Right hindlimb (tissue), 1 donor: ENCODE measurements at regions not wholly inside any gene's neighbourhood (a gene's known extent, or its start where the extent isn't known, plus 50 kb on each side); places are given as distances from the start of the nearest gene placed in this dataset.
"Not testable (repeated sequence)": the region's sequence is repeated elsewhere in the genome, so short reads cannot be mapped to it uniquely, and the experiment has no call there.

Experiments
- DNase-seq: peaks from one replicate; pipeline ENCODE4 v3.0.0-alpha.2; 2018

- DNase-seq = no peak
These were observed 134.1 kb downstream of the COX18 start for GRCh38 chr4:72935462-72935861.

DNA sequence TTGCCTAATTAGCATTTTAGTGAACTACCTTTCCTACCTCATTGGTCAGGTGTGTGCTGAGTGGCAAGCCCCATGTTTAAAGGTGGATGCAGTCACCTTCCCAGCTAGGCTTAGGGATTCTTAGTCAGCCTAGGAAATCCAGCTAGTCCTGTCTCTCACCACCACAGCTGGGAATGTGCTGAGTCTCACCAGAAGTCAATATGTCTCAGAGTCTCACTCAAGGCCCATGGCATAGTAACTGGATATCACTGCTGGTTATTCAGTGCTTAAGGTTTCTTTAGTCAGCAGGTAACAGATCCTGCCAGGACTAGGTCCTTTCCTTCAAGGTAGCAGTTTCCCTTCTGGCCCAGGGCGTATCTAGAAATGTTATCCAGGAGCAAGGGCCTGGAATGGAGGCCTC is 136.5 kb downstream of the COX18 start:
- DNase-seq = no peak

GRCh38 chr4:72931346-72931745 is 138.2 kb downstream of the COX18 start:
- no peak for DNase-seq

DNA sequence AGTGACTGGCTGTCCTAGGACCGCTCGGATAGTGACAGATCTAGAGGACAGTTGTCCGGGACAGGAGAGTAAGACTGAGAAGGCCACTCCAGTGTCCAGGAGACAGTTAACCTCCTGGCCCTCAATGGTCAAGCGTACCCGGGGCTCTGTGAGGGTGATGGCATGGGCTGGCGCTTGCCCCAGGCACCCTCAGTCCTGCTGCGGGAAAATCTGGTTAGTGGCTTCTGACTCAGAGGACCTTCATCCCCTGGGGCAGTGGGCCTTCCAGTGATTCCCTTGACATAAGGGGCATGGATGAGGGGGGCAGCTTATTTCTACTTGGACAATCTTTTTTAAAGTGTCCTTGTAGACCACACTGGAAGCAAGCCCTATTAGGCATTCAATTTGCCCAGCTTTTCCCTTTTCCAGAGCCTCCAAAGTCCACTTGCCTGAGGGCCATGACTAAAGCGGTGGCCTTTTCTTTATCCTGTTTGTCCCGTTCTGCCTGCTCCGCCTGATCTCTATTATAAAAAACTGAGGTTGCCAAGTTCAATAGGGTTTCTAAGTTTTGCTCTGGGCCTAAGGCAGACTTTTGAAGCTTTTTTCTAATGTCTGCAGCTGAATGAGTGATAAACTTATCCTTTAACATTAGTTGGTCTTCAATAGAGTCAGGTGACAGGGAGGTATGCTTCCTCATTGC is 139.8 kb downstream of the COX18 start:
- DNase-seq = not testable (repeated sequence)

GRCh38 chr4:72924814-72925213 is 144.7 kb downstream of the COX18 start:
- DNase-seq = no peak

GRCh38 chr4:72919937-72920336 is 149.6 kb downstream of the COX18 start:
- no peak for DNase-seq

DNA sequence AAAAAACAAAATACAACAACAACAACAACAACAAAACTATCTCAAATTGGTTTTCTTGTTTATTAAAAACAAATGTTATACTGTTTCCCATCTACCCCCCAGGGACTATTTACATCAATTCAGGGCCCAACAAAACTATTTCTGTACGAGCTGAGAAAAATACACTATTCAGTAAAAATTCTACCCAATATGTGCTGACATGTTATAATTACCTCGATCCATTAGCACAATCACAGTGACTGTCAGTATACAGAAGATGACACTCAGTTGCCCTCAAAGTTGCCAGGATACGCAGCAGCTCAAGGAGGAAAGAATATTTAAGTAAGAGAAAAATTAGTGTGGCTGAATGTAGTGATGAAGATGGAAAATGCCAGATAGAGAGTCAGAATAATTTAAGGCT is 150.1 kb downstream of the COX18 start:
- DNase-seq = no peak

DNA sequence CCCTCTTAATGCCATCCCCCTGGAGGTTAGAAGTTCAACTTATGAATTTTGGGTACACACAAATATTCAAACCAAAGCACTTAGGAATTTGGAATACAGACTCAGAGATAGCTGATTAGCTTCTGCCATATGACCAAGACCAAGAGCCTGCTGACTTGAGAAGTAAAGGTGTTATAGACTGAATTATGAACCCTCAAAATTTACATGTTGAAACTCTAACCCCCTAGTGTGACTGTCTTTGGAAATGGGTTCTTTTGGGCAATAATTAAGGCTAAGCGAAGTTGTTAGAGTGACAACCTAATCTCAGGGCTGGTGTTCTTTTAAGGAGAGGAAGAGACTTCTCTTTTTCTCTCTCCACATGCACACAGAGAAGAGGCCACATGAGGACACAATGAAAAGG is 151.2 kb downstream of the COX18 start:
- no peak for DNase-seq

DNA sequence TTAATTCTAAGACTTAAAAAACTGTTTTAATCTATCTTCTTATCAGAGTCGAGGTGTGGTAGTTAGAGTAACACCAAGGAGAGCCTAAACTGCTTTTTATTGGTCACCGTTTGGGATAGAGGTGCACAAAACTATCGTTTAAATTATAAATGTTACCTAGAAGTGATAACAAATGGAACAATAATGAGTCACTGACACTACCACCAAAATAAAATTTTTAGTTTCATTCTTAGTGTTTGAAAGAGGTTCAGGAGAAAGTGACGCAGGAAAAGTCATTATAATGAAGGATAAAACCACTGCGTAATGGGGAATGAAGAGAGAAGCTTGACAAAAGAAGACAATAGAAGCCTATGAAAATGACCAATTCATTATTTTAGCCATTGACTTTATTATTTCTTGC is 158.2 kb downstream of the COX18 start:
- DNase-seq = no peak

DNA sequence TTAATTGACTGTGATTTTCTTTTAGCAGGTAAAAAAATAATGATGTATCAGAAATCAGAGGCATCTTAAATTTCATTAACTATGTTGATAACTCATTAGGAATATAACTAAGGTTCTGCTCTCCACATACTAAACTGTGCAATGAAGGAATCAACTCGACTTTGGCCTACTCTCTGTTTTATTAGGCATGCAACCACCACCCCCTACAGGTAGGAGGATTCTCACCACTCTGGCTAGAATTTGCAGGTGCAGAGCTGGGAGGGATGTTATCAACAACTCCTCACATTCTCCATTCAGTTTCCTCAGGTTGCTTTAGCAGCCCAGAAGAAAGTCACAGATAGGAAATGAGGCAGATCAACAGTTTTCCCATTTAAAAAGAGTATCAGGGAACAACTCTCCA is 160.1 kb downstream of the COX18 start:
- no peak for DNase-seq

- no peak for DNase-seq
These were observed 167.2 kb downstream of the COX18 start for GRCh38 chr4:72902354-72902753.

- no peak for DNase-seq
These were observed 168.0 kb downstream of the COX18 start for GRCh38 chr4:72901553-72901952.

DNA sequence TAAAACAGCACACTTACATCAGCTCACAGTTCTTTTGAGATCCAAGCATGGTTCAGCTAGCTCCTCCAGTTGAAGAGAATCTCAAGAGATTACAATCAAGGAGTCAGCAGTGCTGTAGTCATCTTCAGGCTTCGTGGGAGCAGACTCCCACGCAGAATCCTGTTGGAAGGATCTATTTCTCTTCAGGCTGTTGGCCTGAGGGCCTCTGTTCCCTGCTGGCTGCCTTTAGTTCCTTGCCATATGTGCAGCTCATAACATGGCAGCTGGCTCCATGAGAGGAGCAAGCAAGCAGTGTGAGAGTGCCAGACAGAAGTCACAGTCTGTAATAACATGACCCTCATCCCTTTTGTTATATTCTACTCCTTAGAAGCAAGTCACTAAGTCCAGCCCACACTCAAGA is 168.6 kb downstream of the COX18 start:
- DNase-seq = no peak

DNA sequence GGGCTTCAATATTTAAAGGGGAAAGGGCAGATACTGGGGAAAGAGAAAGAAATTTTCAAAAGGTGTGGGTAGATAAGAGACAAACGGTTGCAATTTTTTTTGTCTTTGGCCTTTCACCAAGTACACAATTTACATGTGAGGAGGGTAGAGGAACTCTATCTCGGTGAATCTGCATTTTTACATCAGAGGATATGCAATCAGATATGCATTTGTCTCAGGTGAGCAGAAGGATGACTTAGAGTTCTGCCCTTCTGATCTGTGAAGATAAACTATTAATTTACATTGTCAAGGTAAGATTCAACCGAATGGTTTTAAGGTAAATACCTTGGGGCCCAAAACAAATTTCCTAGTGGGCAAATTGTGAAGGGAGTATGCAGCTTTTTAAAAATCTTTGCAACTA is 169.9 kb downstream of the COX18 start:
- no peak for DNase-seq

- no peak for DNase-seq
These were observed 170.3 kb downstream of the COX18 start for GRCh38 chr4:72899214-72899613.

- DNase-seq = no peak
These were observed 173.0 kb downstream of the COX18 start for GRCh38 chr4:72896515-72896914.

GRCh38 chr4:72895408-72895807 is 174.1 kb downstream of the COX18 start:
- DNase-seq = no peak

GRCh38 chr4:72893354-72894066 is 176.0 kb downstream of the COX18 start:
- no peak for DNase-seq

GRCh38 chr4:72888331-72888730 is 181.2 kb downstream of the COX18 start:
- DNase-seq = no peak

- DNase-seq = no peak
These were observed 182.4 kb downstream of the COX18 start for GRCh38 chr4:72887152-72887551.

GRCh38 chr4:72886602-72887001 is 182.9 kb downstream of the COX18 start:
- no peak for DNase-seq

- not testable (repeated sequence) for DNase-seq
These were observed 185.3 kb downstream of the COX18 start for GRCh38 chr4:72884225-72884624.

DNA sequence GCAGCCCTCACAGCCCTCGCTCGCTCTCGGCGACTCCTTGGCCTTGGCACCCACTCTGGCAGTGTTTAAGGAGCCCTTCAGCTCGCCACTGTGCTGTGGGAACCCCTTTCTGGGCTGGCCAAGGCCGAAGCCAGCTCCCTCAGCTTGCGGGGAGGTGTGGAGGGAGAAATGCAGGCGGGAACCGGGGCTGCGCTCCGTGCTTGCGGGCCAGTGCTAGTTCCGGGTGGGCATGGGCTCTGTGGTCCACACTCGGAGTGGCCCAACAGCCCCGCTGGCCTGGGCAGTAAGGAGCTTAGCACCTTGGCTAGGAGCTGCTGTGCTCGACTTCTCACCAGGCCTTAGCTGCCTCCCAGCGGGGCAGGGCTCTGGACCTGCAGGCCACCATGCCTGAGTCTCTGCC is 192.6 kb downstream of the COX18 start:
- no peak for DNase-seq

- DNase-seq = no peak
These were observed 194.0 kb downstream of the COX18 start for GRCh38 chr4:72875545-72875944.

DNA sequence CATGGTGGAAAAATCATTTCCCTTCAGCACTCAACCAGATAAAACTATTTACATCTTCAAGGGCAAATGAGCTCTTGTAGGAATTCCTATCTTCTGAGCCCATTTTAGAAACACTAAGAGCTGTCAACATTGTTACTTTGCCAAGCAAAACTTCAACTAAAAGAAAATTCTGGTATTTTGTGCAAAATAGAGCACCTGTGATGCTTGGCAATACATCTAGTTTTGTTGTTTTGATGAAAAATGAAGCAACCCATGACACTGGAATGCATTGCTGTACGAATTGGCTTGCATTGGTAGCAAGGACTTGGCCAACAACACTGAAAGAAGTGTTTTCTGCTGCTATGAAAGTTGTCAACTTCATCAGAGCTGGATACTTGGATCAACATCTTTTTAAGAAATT is 194.4 kb downstream of the COX18 start:
- no peak for DNase-seq
